Thyroid gland (tissue), 4 donors: ENCODE measurements at regions not wholly inside any gene's neighbourhood (a gene's known extent, or its start where the extent isn't known, plus 50 kb on each side); places are given as distances from the start of the nearest gene placed in this dataset.

Experiments
- CTCF ChIP-seq, 6 experiments: fragments of 200-600 bp in 3 of 6; fragments of 450-650 bp in 3 of 6; sonication (generic) in 3 of 6; IDR thresholded peaks; one replicate each; pipeline ENCODE4 v1.5.1; 2016 to 2019; ENCODE audit warnings: antibody characterized with exemption in 6 of 6, mild to moderate bottlenecking in 2 of 6, inconsistent platforms in 1 of 6, moderate library complexity in 1 of 6
- POLR2A ChIP-seq, 2 donors: fragments of 450-650 bp; IDR thresholded peaks; one replicate each; pipeline ENCODE4 v1.6.1; 2017; ENCODE audit warnings: antibody characterized with exemption in 2 of 2, mild to moderate bottlenecking in 2 of 2, moderate library complexity in 1 of 2

GRCh38 chr1:58075188-58075578 is 471.3 kb downstream of the OMA1 start:
- TF ChIP-seq CTCF (IDR thresholded peaks at IDR 0.05) (no peak), POLR2A (IDR thresholded peaks at IDR 0.05) (no peak)
